OCI-LY1 (cell line): ENCODE measurements at regions not wholly inside any gene's neighbourhood (a gene's known extent, or its start where the extent isn't known, plus 50 kb on each side); places are given as distances from the start of the nearest gene placed in this dataset.

Experiments
- EZH2 ChIP-seq: fragments of 200-600 bp; sonication (generic), shearing (Covaris generic); IDR thresholded peaks from 2 replicates; pipeline ENCODE4 v1.8.0; 2017; ENCODE audit warnings: borderline replicate concordance, mixed run types, mild to moderate bottlenecking, antibody characterized with exemption, low read length, moderate library complexity, mixed read lengths
- TF ChIP-seq, protein P1 (sequence below): fragments of 200-600 bp; sonication (generic), shearing (Covaris generic); IDR thresholded peaks from 2 replicates; pipeline ENCODE4 v1.5.1; 2017; ENCODE audit warnings: mild to moderate bottlenecking, antibody characterized with exemption, low read length, moderate library complexity, mixed read lengths

GRCh38 chr19:31601855-31602254, 252.6 kb upstream of the TSHZ3 start:
- TF ChIP-seq, protein P1, sequence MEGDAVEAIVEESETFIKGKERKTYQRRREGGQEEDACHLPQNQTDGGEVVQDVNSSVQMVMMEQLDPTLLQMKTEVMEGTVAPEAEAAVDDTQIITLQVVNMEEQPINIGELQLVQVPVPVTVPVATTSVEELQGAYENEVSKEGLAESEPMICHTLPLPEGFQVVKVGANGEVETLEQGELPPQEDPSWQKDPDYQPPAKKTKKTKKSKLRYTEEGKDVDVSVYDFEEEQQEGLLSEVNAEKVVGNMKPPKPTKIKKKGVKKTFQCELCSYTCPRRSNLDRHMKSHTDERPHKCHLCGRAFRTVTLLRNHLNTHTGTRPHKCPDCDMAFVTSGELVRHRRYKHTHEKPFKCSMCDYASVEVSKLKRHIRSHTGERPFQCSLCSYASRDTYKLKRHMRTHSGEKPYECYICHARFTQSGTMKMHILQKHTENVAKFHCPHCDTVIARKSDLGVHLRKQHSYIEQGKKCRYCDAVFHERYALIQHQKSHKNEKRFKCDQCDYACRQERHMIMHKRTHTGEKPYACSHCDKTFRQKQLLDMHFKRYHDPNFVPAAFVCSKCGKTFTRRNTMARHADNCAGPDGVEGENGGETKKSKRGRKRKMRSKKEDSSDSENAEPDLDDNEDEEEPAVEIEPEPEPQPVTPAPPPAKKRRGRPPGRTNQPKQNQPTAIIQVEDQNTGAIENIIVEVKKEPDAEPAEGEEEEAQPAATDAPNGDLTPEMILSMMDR = no peak
- no peak for TF ChIP-seq EZH2
